GM13976 (cell line): ENCODE measurements at regions not wholly inside any gene's neighbourhood (a gene's known extent, or its start where the extent isn't known, plus 50 kb on each side); places are given as distances from the start of the nearest gene placed in this dataset.

Experiments
- DNase-seq: peaks from one replicate; pipeline ENCODE4 v3.0.0; 2012; ENCODE audit warnings: low spot score
- CTCF ChIP-seq: IDR thresholded peaks from 2 replicates; pipeline ENCODE4 v1.5.1; 2012; ENCODE audit warnings: borderline replicate concordance, mild to moderate bottlenecking; ENCODE audit not compliant: insufficient read depth; ENCODE audit errors: extremely low read depth, missing control alignments, control extremely low read depth
- in situ Hi-C: fragments of 300-500 bp; cut with MboI; formaldehyde crosslinking; loops from one replicate; pipeline ENCODE4 v1.12.0; 2022; ENCODE audit warnings: low sequenced_read_pairs, mixed read lengths, inconsistent platforms; ENCODE audit not compliant: unreplicated experiment

- TF ChIP-seq CTCF, result no peak
- in situ Hi-C loops, result no loop called here
- no peak for DNase-seq
Observed at GRCh38 chr14:47790477-47790876, 115.1 kb upstream of the MDGA2 start.

- no peak for TF ChIP-seq CTCF
- DNase-seq, result no peak
- in situ Hi-C loops, result no loop called here
Observed at GRCh38 chr14:47785058-47785457, 109.7 kb upstream of the MDGA2 start.

GRCh38 chr14:47778631-47779030 lies 103.2 kb upstream of the MDGA2 start:
- DNase-seq, result no peak
- TF ChIP-seq CTCF, result no peak
- in situ Hi-C loops, result no loop called here

GRCh38 chr14:47772652-47773051 lies 97.2 kb upstream of the MDGA2 start:
- in situ Hi-C loops, result no loop called here
- DNase-seq, result no peak
- TF ChIP-seq CTCF, result no peak

GRCh38 chr14:47763188-47763854 lies 87.9 kb upstream of the MDGA2 start:
- no peak for DNase-seq
- no peak for TF ChIP-seq CTCF
- in situ Hi-C loops, result no loop called here

GRCh38 chr14:47746986-47747385 lies 71.6 kb upstream of the MDGA2 start:
- DNase-seq, result no peak
- in situ Hi-C loops, result no loop called here
- TF ChIP-seq CTCF, result no peak
